SIG-M5 treated with dmso at 0.1 percent for 504 hours (cell line): ENCODE measurements at regions not wholly inside any gene's neighbourhood (a gene's known extent, or its start where the extent isn't known, plus 50 kb on each side); places are given as distances from the start of the nearest gene placed in this dataset.

Source experiments
- DNase-seq: peaks from one replicate; lab custom pipeline; 2025; ENCODE audit not compliant: unreplicated experiment; lab: John Stamatoyannopoulos, UW

DNA sequence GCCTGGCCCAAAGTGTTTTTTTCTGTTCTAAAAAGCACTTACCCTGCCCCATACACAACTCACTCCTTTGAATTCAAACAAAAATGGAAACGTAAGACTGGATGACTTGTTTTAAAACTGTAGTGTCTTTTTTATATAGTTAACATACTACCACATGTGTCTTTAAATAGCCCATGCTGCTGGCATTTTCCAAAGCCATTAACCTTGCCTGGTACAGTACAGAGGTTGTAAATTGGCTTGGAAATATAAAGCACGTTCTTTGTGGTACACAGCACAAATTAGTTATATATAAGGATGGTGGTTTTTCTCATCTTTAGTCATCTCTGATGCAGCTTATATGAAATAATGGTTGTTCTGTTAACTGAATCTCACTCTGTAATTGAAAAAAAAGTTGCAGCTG lies 519.7 kb upstream of the ZNF608 start:
- DNase-seq, result no peak

DNA sequence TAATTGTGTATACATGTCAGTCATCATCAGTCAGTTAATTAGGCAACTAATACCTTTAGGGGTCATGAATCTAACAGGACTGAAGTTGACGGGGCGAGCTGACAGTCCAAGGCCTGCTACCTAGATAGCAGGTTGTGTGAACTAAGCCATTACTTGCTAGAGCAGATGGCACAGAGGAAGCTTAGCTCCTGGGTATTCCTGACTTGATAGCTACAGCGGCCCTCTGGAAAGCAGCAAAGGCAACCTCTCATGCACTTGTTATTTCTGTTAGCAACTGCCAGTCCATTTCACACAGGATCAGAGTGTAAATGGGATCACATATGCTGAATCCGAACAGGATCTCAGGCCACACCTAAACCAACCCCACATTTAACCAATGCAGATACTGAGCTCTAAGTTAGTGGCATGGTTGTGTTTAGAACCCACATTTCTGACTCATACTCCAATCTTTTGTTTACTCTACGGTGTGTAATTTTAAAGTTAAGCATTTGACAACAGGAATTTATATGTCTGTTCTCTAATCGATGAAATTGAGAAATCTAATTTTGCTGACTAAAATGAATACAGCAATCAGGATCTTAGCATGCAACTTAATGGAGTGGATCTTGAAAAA lies 521.3 kb upstream of the ZNF608 start:
- DNase-seq, result no peak

DNA sequence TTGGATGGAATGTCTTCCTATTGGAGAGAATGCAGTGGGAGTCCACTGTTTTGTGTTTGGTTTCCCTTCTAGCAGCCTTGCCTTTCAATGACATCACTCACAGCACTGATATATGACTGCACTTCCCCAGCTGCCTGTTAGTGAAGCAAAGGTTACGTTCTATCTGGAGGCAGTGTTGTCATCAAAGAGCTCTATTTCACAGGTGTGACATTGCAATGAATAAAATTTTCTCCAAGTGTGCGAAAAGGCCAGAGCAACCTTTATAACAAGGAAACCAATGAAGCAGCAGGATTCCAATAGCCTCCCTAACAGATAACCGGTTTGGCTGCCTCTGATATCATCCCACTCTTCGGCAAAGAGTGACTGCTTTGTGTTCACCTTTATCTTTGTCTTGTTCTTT lies 523.5 kb upstream of the ZNF608 start:
- DNase-seq, result no peak

DNA sequence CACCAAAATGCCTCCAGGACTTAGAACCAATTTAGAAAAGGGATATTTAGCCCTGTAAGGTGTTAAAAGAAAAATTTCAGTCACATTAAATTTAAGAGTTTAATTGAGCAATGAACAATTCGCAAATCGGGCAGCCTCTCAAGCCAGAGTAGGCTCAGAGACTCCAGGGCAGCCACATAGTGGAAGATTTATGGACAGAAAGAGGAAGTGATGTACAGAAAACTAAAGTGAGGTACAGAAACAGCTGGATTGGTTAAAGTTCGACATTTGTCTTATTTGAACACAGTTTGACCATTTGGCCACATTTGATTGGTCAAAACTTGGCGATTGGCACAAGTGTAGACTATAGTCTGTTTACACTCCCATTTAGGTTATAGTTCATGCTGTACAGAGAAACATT lies 525.9 kb upstream of the ZNF608 start:
- DNase-seq, result no peak

DNA sequence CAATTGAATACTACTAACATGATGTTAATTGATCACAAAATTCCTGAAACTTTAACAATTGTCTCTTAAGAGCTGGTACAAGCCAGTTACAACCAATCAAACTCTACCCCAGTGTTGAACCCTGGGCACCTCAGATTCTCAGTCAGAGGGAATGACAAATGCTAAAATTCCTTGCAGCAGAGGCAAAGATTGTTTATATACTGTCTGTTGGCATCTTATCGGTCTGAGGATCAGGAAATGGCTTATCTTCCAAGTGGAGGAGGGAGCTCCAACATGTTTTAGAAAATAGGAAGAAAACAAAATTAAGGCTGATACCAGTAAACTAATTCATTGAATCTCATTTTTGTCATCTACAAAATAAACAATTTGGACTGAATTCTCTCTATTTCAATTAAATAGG lies 527.8 kb upstream of the ZNF608 start:
- no peak for DNase-seq

DNA sequence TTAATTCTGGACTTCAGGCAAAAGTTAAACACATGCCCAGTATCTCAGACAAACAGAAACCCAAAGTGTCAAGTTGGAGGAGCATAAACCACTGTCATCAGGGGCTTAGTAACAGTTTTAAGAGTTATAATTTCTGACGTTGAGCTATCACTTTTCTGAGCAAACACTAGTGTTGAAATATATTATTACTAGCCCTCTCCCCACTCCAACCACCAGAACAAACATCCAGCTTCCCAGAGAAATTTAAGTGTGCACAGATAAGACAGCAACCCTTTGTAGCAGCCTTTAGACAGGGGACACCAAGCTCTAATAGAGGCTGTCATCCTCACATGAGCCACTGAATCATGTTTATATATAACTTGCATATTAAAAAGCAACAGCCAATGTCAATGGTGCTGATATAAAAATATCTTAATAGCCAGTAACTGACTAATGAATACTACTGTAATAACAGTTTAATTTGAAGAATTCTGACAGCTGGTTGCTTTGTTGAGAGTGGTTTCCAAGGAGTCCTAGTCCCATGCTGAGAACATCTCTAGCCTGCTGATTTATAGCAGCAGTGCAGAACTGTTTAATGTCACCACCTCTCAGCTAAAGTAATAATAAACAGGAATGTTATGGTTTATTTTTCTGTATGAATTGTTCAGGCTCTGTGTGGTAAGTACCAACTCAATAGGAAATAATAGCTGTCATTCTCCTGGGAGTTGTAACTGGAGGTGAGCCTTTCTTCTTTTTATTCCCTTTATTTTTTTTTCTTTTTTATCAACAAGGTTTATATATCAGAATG lies 528.7 kb upstream of the ZNF608 start:
- no peak for DNase-seq

DNA sequence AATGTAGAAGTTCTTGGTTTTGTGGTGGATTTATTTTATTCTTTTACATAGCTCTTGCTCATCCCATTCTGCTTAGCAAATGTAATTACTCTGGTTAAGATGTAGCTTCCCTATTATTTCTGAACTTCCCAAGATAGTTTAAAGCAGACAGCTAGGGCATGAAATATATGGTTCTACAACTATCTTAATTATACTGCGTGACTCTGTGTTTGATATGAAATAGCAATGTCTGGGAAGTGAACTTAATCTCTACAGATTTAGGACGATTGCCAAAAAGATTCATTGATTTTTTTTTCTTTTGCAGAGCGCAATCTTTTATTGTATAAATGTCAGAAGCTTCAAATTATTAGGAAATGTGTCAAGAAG lies 529.3 kb upstream of the ZNF608 start:
- no peak for DNase-seq

DNA sequence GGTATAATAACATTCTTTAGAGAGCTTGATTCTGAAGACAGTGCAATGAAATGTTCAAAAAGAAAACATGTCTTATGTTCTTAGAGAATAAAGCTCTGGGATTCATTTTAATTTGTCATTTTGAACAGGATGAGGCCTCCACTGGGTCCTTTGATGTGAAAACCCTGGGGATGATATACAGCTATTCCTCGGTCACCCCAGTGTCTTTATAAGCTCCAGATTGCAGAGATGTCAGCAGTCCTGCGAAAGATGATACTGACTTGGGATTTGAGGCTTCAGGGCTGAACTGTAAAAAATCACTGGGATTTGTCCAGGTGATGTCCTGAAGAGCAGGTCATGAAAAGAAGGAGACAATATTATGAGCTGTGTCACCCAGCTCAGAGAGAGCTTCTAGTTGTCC lies 529.7 kb upstream of the ZNF608 start:
- DNase-seq, result no peak

DNA sequence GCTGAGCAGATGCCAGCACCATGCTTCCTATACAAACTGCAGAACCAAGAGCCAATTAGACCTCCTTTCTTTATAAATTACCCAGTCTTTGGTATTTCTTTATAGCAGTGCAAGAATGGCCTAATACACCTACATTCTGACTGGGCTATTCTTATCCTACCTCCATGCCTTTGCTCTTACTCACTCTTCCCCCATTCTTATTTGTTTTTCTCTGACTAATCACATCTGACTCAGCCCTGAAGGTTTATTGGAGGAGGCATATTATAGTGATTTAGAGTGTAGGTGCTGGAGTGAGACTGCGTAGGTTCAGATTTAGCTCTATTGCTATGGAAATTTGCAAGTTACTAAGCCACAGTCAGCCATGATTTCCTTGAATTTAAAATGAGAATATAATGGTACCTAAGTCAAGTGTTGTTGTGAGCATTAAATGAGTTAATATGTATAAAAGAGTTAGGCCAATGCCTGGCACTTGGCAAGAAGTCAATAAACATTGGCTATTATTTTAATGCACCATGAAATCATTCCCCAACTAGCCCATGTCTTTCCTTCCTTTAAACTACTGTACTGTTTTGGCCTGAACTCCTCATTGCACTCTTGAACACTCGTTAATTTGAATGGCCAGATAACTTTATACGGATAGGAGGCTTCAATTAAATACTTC lies 531.2 kb upstream of the ZNF608 start:
- peak; percentile 20 for DNase-seq

DNA sequence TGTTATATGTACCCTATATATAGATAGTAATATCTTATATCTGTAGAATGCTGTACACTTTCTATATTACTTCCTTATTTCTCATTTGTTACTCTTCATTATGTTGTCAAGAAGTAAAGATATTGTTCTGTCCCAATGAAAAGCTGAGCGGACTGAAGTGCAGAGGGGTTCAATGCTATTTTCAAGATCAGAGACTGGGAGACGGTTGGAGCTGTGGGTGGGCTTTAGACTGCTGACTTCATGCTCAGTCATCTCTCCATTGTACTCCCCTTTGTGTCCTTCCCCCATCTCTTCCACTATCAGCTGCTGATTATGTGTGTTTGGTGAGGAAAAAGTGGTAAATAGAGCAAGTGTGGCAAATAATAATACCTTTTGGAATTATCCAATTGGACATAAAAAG lies 532.3 kb upstream of the ZNF608 start:
- no peak for DNase-seq

DNA sequence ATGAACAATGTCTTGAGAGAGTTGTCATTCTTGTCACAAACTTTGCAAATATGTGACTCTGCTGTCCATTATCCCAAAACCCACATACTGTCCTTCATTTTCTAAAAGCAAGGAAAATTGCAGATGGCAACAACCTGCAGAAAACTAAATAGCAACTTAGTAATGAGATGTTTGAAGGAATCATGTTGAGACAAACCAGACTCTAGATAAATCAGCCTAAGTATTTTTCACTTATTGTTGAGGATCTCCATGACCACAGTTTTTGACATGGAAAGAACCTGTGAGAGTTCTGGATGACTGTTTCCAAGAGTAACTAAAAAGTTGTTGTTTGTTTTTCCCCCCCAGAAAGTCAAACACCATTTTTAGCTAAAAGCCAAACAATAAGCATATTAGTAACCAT lies 535.2 kb upstream of the ZNF608 start:
- no peak for DNase-seq

DNA sequence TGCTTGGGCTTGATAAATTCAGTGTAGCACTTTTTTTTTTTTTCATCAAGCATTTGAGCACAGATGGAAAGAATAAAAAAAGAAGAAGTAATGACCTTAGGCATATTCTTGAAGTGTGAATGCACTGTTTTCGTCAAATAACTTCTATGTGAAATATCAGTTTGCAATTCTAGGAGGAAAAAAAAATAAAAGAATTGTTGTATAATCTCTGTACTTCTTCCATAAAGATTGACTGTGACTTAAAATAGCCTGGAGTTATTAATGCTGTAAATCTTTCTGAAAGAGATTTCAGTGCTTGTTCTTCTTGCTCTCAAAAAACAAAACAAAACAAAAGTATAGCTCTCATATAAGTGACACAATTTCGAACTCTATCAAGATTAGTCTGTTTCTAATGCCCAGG lies 536.9 kb upstream of the ZNF608 start:
- no peak for DNase-seq

DNA sequence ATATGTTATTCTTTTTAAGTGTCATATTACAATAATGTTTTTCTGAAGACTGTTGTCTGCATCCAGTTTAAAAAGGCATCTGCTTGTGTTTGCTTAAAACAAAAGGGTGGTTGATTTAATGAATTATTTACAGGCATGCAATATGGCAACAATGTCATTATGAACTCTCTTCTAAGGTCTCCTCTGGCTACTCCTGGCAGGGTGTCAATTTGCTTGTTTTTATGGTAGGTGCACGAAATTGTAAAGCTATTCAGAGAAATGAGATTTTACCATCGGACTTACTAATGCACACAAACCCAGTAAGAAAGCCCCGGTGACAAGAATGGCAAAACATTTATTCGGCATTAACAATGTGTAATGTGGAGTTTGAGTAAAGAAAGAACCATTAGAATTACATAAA lies 539.8 kb upstream of the ZNF608 start:
- no peak for DNase-seq

DNA sequence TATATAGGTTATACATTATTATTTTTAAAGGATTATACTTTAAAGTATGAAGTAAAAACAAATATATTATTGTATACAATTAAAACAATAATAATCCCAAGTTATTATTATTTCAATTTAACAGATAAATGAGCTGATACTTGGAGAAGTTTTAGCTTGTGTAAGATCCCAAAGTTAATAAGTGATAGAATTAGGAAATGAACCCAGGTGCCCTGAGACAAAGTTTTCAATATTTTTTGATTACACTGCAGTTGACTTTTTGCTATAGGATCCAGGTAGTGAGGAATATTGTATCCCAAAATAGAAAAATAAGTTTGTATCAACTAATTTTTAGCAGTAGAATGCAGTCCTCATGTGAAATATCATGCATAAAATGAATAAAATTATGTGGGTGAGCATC lies 543.2 kb upstream of the ZNF608 start:
- DNase-seq, result no peak

DNA sequence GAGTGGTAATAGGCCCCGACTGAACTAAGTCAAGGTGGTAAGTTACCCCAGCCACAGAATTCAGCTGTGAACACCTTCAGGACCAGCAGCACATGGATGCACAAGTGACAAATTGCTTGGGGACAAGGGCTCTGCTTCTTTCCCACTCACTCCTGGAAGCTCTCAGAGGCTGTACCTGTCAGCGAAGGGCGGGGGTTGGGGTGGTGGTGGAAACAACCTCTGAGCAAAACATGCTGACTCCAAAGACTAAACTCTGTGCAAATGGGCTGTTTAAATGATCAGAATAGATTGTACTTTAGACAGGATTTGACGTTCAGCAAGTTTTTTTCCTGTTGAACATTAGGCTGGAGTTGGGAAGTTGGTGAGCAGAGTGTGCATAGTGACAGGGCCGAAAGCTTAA lies 544.5 kb upstream of the ZNF608 start:
- no peak for DNase-seq

DNA sequence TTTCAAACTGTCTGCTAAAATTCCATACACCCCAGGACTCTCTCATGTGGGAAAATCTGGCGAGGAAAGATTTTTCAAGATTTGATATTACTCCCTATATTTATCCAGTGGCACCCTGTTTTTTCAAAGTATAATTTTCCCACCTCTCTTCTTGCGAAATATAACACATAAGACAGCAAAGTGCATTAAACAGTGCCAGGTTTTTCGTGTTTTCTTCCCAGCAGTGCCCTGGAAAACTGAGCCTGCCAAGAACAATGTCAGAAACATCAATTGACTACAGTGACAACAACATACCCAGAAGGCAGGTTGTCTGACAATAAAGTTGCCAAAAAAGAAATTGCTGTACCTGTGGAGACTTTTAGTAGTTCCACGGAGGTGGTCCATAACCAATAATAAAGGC lies 545.0 kb upstream of the ZNF608 start:
- no peak for DNase-seq

DNA sequence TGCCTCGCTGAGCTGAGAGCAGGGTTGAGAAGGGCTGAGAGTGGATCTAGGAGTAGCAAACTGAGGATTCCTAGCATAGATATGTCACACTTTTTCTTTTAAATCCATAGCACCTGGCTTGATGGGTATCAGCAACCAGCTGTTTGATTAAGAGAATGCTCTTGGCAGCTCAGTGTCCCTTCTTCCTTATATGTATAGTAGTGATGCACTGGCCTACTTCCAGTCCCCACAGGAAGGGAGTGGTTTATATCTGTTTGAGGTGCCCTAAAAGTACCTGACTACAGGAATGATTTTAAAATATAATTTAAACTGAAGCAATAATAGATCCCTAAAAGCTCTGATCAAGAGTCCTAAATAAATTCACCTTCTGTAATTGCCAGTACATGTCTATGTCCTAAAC lies 546.8 kb upstream of the ZNF608 start:
- DNase-seq, result no peak

DNA sequence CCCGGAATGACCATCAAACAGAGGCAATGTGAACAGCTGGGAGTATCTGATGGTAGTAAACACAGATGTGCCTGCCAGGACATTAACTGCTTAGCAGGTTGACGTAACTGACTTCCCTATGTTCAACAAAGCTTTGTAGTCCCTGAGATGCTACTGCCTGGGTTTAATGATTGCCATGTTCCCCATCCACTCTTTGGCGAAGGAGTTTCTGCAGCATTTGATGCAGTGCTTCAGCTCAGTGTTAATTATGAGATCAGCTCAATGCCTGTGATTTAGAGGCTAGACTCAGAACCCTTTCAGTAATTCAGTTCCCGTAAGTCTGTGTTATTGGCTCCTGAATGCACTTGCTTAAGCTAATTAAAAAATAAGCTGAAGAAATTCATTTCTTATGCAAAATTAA lies 547.3 kb upstream of the ZNF608 start:
- DNase-seq, result no peak

DNA sequence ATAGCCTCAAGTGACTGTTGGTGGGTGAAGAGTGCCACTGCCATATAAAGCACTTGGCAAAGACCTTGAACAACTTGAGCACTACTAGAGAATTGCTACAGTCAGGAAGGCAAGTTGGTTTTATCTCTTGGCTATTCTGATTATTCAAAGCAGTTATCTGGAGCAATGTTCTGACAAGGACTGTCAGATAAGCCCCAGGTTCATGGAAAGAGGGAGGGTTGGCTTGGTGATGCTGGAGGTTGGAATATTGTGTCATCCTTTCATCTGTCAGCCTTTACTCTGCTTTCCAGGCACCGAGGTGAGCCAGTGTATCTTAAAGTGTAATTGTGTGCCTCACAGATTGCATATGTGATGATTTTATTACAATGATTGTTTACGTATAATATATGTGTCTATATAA lies 548.4 kb upstream of the ZNF608 start:
- DNase-seq, result no peak

DNA sequence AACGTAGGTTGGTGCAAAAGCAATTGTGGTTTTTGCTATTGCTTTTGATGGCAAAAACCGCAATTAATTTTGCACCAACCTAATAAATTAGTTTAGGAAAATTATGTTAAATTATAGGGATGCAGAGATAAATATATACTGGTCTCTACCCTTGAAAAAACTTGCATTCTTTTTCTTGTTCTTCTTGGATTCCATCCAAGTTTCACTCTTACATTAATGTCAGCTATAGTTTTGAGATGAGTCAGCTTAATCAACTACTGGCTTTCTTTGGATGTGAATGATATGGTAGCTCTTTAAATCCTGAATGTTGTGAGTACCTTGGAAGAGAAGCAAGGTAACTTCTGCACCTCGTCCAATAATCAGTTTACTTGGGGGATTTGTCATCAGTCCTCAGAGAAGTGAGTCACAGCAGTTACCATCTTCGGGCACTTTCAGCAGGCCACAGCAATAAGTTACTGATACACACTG lies 549.0 kb upstream of the ZNF608 start:
- no peak for DNase-seq

DNA sequence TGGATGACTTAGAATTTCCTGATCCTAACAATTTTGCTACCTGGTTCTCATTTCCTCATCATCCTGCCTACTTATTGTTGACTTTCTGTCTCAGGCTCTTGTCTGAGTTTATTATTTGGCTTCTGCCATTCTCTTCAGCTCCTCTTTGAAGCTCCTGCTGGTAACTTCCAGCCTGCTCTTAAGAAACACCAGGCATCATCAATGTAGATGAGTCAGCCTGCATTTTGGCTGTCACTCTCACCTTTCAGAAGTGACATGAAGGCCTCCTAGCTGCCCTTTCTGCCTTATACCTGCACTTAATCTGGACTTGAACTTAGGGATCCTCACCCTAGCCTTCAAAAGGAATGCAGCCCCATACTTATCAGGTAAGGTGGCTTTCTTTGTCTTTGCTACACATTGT lies 551.8 kb upstream of the ZNF608 start:
- DNase-seq, result no peak

DNA sequence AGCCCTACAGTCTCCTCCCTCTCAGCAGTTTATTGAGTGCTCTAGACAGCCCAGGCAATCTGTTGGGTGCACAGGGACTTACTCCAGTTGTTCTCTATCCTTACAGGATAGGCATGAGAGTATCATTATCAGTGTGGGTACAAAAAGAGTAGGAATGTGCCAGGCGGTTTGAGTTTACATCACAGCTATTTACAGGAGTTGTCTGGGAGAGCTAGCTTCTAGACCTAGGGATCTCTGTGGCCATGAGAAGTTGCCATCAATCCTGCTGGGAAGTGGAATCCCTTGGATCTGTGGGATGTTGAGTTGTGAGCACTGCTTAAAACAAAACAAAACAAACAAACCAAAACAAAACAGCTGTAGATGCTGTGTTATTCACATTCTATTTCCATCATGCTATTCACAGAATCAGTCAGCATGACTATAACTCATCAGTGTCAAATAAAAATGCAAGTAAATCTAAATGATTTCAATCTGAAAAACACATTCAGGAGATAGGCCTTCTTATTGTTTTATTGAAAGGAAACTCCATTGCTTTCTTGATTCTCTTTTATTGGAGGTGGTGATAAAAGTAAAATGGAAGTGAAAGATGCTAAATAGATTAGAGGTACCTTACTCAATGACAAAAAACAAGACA lies 552.4 kb upstream of the ZNF608 start:
- DNase-seq, result no peak
